ENCODE measurements at regions not wholly inside any gene's neighbourhood (a gene's known extent, or its start where the extent isn't known, plus 50 kb on each side); places are given as distances from the start of the nearest gene placed in this dataset.

- no peak for TF ChIP-seq CTCF (IDR thresholded peaks at IDR 0.05)
These were observed 334.4 kb downstream of the GADD45G start for GRCh38 chr9:89939181-89939580.

- no peak for TF ChIP-seq CTCF (IDR thresholded peaks at IDR 0.05)
These were observed 334.9 kb downstream of the GADD45G start for GRCh38 chr9:89939626-89940292.

- no peak for TF ChIP-seq CTCF (IDR thresholded peaks at IDR 0.05)
These were observed 335.8 kb downstream of the GADD45G start for GRCh38 chr9:89940625-89941024.

GRCh38 chr9:89941875-89942274 lies 337.1 kb downstream of the GADD45G start:
- no peak for TF ChIP-seq CTCF (IDR thresholded peaks at IDR 0.05)

GRCh38 chr9:89942643-89943042 lies 337.8 kb downstream of the GADD45G start:
- no peak for TF ChIP-seq CTCF (IDR thresholded peaks at IDR 0.05)

- TF ChIP-seq CTCF (IDR thresholded peaks at IDR 0.05) = no peak
These were observed 338.5 kb downstream of the GADD45G start for GRCh38 chr9:89943309-89943708.

GRCh38 chr9:89943728-89944127 lies 338.9 kb downstream of the GADD45G start:
- no peak for TF ChIP-seq CTCF (IDR thresholded peaks at IDR 0.05)

- TF ChIP-seq CTCF (IDR thresholded peaks at IDR 0.05) = no peak; the same call in 1 of the 2 replicates
These were observed 340.3 kb downstream of the GADD45G start for GRCh38 chr9:89945133-89945532.
